Gastrocnemius medialis (tissue), 4 donors: ENCODE measurements at regions not wholly inside any gene's neighbourhood (a gene's known extent, or its start where the extent isn't known, plus 50 kb on each side); places are given as distances from the start of the nearest gene placed in this dataset.

Experiments used
- POLR2A ChIP-seq, 2 donors: fragments of 450-650 bp; IDR thresholded peaks; one replicate each; pipeline ENCODE4 v1.6.1; 2017; ENCODE audit warnings: antibody characterized with exemption in 2 of 2, mild to moderate bottlenecking in 2 of 2, moderate library complexity in 2 of 2
- TF ChIP-seq, protein P1 (sequence below), 5 experiments: fragments of 450-650 bp in 3 of 5; fragments of 200-600 bp in 2 of 5; sonication (generic) in 2 of 5; IDR thresholded peaks in 4 of 5; conservative IDR thresholded peaks in 1 of 5; 1 replicate in 4 of 5; 2 replicates in 1 of 5; pipeline ENCODE4 v1.5.1; 2016 to 2019; ENCODE audit warnings: antibody characterized with exemption in 5 of 5, mild to moderate bottlenecking in 3 of 5, moderate library complexity in 3 of 5

- no peak for TF ChIP-seq POLR2A (IDR thresholded peaks at IDR 0.05)
- TF ChIP-seq, protein P1, sequence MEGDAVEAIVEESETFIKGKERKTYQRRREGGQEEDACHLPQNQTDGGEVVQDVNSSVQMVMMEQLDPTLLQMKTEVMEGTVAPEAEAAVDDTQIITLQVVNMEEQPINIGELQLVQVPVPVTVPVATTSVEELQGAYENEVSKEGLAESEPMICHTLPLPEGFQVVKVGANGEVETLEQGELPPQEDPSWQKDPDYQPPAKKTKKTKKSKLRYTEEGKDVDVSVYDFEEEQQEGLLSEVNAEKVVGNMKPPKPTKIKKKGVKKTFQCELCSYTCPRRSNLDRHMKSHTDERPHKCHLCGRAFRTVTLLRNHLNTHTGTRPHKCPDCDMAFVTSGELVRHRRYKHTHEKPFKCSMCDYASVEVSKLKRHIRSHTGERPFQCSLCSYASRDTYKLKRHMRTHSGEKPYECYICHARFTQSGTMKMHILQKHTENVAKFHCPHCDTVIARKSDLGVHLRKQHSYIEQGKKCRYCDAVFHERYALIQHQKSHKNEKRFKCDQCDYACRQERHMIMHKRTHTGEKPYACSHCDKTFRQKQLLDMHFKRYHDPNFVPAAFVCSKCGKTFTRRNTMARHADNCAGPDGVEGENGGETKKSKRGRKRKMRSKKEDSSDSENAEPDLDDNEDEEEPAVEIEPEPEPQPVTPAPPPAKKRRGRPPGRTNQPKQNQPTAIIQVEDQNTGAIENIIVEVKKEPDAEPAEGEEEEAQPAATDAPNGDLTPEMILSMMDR (IDR thresholded peaks at IDR 0.05 in 4 of 5, conservative IDR thresholded peaks at IDR 0.05 in 1 of 5), result no peak
These were observed 238.1 kb downstream of the CETN3 start for GRCh38 chr5:90171466-90171865.
